Testis (tissue), 2 donors: ENCODE measurements at regions not wholly inside any gene's neighbourhood (a gene's known extent, or its start where the extent isn't known, plus 50 kb on each side); places are given as distances from the start of the nearest gene placed in this dataset.

Source experiments
- DNase-seq: peaks from one replicate; pipeline ENCODE4 v3.0.0-alpha.2; 2019
- H3K27ac ChIP-seq, 2 donors: fragments of 200-600 bp; sonication (generic); one replicate each; pipeline ENCODE4 v1.5.1; 2019
- H3K27me3 ChIP-seq: fragments of 200-600 bp; sonication (generic); one replicate; pipeline ENCODE4 v1.5.1; 2019
- H3K36me3 ChIP-seq: fragments of 200-600 bp; sonication (generic); one replicate; pipeline ENCODE4 v1.5.1; 2017; ENCODE audit warnings: low read depth; ENCODE audit errors: missing control alignments
- H3K4me1 ChIP-seq: fragments of 200-600 bp; sonication (generic); one replicate; pipeline ENCODE4 v1.5.1; 2019
- H3K4me3 ChIP-seq, 2 donors: fragments of 200-600 bp; sonication (generic); one replicate each; pipeline ENCODE4 v1.5.1; 2017 to 2019
- H3K9me3 ChIP-seq: fragments of 200-600 bp; sonication (generic); one replicate; pipeline ENCODE4 v1.5.1; 2017
- POLR2A ChIP-seq: fragments of 450-650 bp; IDR thresholded peaks from one replicate; pipeline ENCODE4 v1.6.1; 2017; ENCODE audit warnings: antibody characterized with exemption, mild to moderate bottlenecking, moderate library complexity
- WGBS, 2 donors: methylation state at CpG; one replicate each; pipeline ENCODE4 v1.1.5; 2018; 5-methylcytosine and 5-hydroxymethylcytosine counted together
- intact Hi-C: fragments of 100-400 bp; cut with DNase I; formaldehyde crosslinking; loops from one replicate; pipeline ENCODE4 v1.15.1; 2023; ENCODE audit warnings: low total_unique reads
- TF ChIP-seq, protein P1 (sequence below), 3 experiments: fragments of 450-650 bp in 2 of 3; fragments of 200-600 bp in 1 of 3; sonication (generic) in 1 of 3; IDR thresholded peaks; one replicate each; pipeline ENCODE4 v1.5.1; 2016 to 2019; ENCODE audit warnings: antibody characterized with exemption in 3 of 3, mild to moderate bottlenecking in 2 of 3, moderate library complexity in 1 of 3

DNA sequence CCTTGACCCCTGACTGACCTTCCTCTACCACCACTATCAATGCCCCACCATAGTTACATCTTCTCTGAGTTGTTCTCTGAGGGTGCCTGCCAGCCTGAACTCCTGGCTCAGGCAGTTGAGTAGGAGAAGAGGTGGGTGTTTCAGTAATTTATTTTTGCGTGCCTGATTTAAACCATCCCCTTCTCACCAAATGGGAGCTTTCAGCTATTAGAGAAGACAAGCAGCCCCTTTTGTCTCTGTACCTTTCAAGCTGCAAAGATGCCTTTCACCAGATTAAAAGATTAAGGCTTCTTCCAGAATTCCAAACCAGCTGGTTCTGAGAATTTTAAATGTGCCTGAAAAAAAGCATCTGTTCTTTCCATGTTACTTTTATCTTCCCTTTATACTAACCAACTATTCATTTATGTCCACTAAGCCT is 223.8 kb downstream of the FAM76B start:
- Histone ChIP-seq H3K27ac (no peak overlapping the region), H3K36me3 (no peaks in the 10 kb centered on the region), H3K27me3 (no peaks in the 10 kb centered on the region), H3K4me3 (no peak overlapping the region), H3K9me3 (no peaks in the 10 kb centered on the region), H3K4me1 (peaks cover 7% of the 10 kb centered on the region)
- TF ChIP-seq, protein P1, sequence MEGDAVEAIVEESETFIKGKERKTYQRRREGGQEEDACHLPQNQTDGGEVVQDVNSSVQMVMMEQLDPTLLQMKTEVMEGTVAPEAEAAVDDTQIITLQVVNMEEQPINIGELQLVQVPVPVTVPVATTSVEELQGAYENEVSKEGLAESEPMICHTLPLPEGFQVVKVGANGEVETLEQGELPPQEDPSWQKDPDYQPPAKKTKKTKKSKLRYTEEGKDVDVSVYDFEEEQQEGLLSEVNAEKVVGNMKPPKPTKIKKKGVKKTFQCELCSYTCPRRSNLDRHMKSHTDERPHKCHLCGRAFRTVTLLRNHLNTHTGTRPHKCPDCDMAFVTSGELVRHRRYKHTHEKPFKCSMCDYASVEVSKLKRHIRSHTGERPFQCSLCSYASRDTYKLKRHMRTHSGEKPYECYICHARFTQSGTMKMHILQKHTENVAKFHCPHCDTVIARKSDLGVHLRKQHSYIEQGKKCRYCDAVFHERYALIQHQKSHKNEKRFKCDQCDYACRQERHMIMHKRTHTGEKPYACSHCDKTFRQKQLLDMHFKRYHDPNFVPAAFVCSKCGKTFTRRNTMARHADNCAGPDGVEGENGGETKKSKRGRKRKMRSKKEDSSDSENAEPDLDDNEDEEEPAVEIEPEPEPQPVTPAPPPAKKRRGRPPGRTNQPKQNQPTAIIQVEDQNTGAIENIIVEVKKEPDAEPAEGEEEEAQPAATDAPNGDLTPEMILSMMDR (IDR thresholded peaks at IDR 0.05), result no peak
- no peak for TF ChIP-seq POLR2A
- intact Hi-C loops, result no loop called here
- 59 to 63% methylated on average over 1 of the region's 1 CpG for WGBS, 2 donors
- DNase-seq, result no peak

DNA sequence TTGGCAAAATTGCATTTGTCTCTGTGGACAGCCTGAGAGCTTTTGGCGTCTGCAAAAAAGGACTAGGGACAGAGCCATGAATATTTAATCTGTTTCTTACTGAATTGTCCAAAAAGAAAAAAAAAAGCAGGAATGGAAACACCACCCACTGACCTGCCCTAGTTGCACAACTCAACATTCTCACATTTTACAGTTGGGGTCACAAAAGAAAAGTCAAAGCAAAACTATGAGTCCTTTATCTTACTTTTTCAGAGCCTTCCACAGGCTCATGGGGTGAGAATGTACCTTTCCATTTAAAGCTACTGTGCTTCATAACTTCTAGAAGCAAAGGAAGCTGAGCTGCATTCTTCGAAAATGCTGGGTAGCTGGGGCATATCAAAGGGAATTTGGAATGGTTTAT is 225.7 kb downstream of the FAM76B start:
- WGBS, 2 donors, result 32 to 37% methylated on average over 2 of the region's 2 CpGs
- Histone ChIP-seq H3K27me3 (no peaks in the 10 kb centered on the region), H3K4me1 (peaks cover 7% of the 10 kb centered on the region), H3K9me3 (no peaks in the 10 kb centered on the region), H3K36me3 (no peaks in the 10 kb centered on the region), H3K4me3 (no peak overlapping the region), H3K27ac (no peak overlapping the region)
- TF ChIP-seq, protein P1 (IDR thresholded peaks at IDR 0.05), result no peak
- TF ChIP-seq POLR2A, result no peak
- intact Hi-C loops, result no loop called here
- DNase-seq, result no peak

DNA sequence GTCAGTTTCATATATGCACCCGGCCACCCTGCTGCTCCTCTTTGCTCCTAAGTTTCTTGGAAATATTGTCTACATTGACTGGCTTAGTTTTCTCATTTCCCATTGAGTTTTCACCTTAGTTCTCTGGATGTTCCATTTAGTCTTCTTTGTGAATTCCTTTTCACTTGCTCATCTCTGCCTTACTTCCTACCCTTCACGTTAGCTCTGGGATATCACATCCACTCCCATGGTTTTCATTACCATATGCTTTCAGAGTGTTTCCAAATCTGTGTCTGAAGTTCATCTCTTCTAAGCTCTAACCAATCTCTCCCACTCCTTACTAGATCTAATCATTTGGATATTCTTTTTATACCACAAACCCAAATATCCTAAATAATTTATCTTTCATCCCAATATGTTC is 226.4 kb downstream of the FAM76B start:
- intact Hi-C loops, result no loop called here
- Histone ChIP-seq H3K4me3 (no peak overlapping the region), H3K36me3 (no peaks in the 10 kb centered on the region), H3K27ac (no peak overlapping the region), H3K4me1 (peaks cover 7% of the 10 kb centered on the region), H3K27me3 (no peaks in the 10 kb centered on the region), H3K9me3 (no peaks in the 10 kb centered on the region)
- no peak for DNase-seq
- 77 to 82% methylated on average over 2 of the region's 2 CpGs for WGBS, 2 donors
- TF ChIP-seq, protein P1 (IDR thresholded peaks at IDR 0.05), result no peak
- no peak for TF ChIP-seq POLR2A

DNA sequence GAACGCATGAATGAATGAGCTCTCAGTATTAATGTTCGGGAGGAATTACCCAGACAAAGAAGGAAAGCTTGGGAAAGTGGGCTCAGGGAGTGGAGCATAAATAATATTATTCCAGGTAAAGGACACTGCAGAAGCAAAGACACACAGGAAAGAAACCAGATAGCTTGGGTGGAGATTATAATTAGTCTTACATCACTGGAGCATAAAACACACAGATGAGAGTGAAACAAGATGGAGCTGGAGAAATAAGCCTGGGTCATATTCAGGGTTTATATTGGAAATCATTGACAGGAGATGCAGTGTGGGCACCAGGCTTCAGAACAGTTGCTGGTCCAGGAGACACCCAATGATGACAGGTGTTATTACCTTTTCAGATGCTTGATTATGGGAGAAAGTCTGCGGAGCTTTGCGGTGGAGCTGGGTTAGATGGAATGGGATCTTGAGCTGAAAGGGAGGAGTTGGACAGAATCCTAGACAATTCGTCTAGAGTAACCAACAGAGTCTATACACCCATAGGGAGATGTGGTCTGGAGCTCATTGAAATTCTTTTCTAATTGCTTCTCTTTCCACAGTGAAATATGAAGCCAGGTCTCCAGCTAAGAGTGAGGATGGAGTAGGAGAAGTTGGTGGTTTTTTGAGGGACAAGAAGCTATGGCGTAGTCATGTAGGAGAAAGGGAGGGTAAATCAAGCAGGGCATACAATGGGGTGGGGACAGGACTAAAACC is 227.2 kb downstream of the FAM76B start:
- intact Hi-C loops, result no loop called here
- no peaks in the 10 kb centered on the region for H3K36me3 ChIP-seq
- TF ChIP-seq, protein P1 (IDR thresholded peaks at IDR 0.05), result no peak
- no peak for TF ChIP-seq POLR2A
- H3K27me3 ChIP-seq, result no peaks in the 10 kb centered on the region
- no peak for DNase-seq
- H3K27ac ChIP-seq, result no peak overlapping the region
- H3K4me3 ChIP-seq, result no peak overlapping the region
- no peaks in the 10 kb centered on the region for H3K9me3 ChIP-seq
- WGBS, 2 donors, result 92 to 96% methylated on average over 6 of the region's 6 CpGs
- H3K4me1 ChIP-seq, result peaks cover 7% of the 10 kb centered on the region

DNA sequence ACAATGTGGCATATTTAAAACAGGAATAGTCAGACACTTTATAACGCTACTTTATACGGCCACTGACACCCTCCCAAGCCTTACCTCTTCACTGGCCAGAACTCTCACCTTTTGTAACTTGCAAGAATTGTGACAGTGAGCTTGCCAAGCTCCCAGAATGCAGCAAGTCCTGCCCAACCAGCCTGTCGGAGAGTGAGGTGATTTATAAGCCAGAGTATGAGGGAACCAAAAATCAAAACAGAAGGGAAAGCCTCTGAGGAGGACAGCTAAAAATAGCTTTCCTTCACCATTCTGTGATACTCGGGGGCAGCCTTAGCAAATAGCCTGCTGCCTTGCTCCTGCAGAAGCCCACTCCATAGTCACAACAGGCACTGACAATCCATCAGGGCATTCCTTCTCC is 229.7 kb downstream of the FAM76B start:
- H3K9me3 ChIP-seq, result no peaks in the 10 kb centered on the region
- DNase-seq, result no peak
- no peak overlapping the region for H3K27ac ChIP-seq
- WGBS, 2 donors, result 63 to 66% methylated on average over 4 of the region's 4 CpGs
- H3K27me3 ChIP-seq, result no peaks in the 10 kb centered on the region
- TF ChIP-seq, protein P1 (IDR thresholded peaks at IDR 0.05), result no peak
- no peak for TF ChIP-seq POLR2A
- H3K4me1 ChIP-seq, result no peaks in the 10 kb centered on the region
- H3K4me3 ChIP-seq, result no peak overlapping the region
- intact Hi-C loops, result no loop called here
- H3K36me3 ChIP-seq, result no peaks in the 10 kb centered on the region
